HepG2 (cell line): ENCODE measurements at regions not wholly inside any gene's neighbourhood (a gene's known extent, or its start where the extent isn't known, plus 50 kb on each side); places are given as distances from the start of the nearest gene placed in this dataset.

Experiments used
- CERS6 ChIP-seq: sonication (generic); formaldehyde crosslinking; IDR thresholded peaks from 2 replicates; pipeline ENCODE4 v1.5.0; 2020; ENCODE audit warnings: missing genetic modification reagents
- HMGA1 ChIP-seq: sonication (generic); formaldehyde crosslinking; conservative IDR thresholded peaks from 2 replicates; pipeline ENCODE4 v1.4.0; 2020; ENCODE audit warnings: missing genetic modification reagents
- KDM5B ChIP-seq: sonication (generic); formaldehyde crosslinking; IDR thresholded peaks from 2 replicates; pipeline ENCODE4 v1.4.0; 2020; ENCODE audit warnings: missing genetic modification reagents, mild to moderate bottlenecking, borderline replicate concordance
- KLF9 ChIP-seq: IDR thresholded peaks from 2 replicates; pipeline ENCODE4 v1.6.1; 2016; ENCODE audit warnings: low read depth
- NCOA1 ChIP-seq: sonication (generic); formaldehyde crosslinking; IDR thresholded peaks from 2 replicates; pipeline ENCODE4 v1.9.0; 2021; ENCODE audit warnings: missing genetic modification reagents
- PRDM4 ChIP-seq: sonication (generic); formaldehyde crosslinking; IDR thresholded peaks from 2 replicates; pipeline ENCODE4 v1.9.0; 2021; ENCODE audit warnings: missing genetic modification reagents, borderline replicate concordance
- ZNF101 ChIP-seq: sonication (generic); formaldehyde crosslinking; IDR thresholded peaks from 2 replicates; pipeline ENCODE4 v1.4.0; 2020; ENCODE audit warnings: mild to moderate bottlenecking, low read depth, missing genetic modification reagents, borderline replicate concordance
- ZNF232 ChIP-seq: sonication (generic); formaldehyde crosslinking; IDR thresholded peaks from 2 replicates; pipeline ENCODE4 v1.4.0; 2020; ENCODE audit warnings: missing genetic modification reagents, borderline replicate concordance
- ZNF318 ChIP-seq: sonication (generic); formaldehyde crosslinking; IDR thresholded peaks from 2 replicates; pipeline ENCODE4 v1.4.0; 2020; ENCODE audit warnings: mild to moderate bottlenecking, missing genetic modification reagents
- ZNF326 ChIP-seq: sonication (generic); formaldehyde crosslinking; IDR thresholded peaks from 2 replicates; pipeline ENCODE4 v1.4.0; 2020; ENCODE audit warnings: missing genetic modification reagents, borderline replicate concordance
- ZNF350 ChIP-seq: sonication (generic); formaldehyde crosslinking; IDR thresholded peaks from 2 replicates; pipeline ENCODE4 v1.4.0; 2020; ENCODE audit warnings: mild to moderate bottlenecking, low read depth, missing genetic modification reagents, borderline replicate concordance
- ZNF569 ChIP-seq: sonication (generic); formaldehyde crosslinking; IDR thresholded peaks from 2 replicates; pipeline ENCODE4 v1.5.0; 2020; ENCODE audit warnings: mild to moderate bottlenecking, missing genetic modification reagents, moderate library complexity, borderline replicate concordance
- ZNF652 ChIP-seq: IDR thresholded peaks from 2 replicates; pipeline ENCODE4 v1.6.1; 2016; ENCODE audit warnings: low read depth, borderline replicate concordance
- TF ChIP-seq, protein P1 (sequence below): sonication (generic); formaldehyde crosslinking; IDR thresholded peaks from 2 replicates; pipeline ENCODE4 v1.8.1; 2022; ENCODE audit warnings: low read depth, mild to moderate bottlenecking, missing genetic modification reagents

GRCh38 chr12:20004952-20005351, 363.4 kb upstream of the PDE3A start (continued):
- TF ChIP-seq HMGA1 (no peak), ZNF318 (CRISPR knock-in tag) (no peak), ZNF101 (no peak), ZNF232 (CRISPR knock-in tag) (no peak), CERS6 (no peak), KDM5B (CRISPR knock-in tag) (no peak), ZNF326 (CRISPR knock-in tag) (no peak), PRDM4 (CRISPR knock-in tag) (no peak), ZNF652 (no peak), ZNF569 (CRISPR knock-in tag) (no peak), KLF9 (no peak), NCOA1 (CRISPR knock-in tag) (no peak), ZNF350 (CRISPR knock-in tag) (no peak)
- TF ChIP-seq, protein P1, sequence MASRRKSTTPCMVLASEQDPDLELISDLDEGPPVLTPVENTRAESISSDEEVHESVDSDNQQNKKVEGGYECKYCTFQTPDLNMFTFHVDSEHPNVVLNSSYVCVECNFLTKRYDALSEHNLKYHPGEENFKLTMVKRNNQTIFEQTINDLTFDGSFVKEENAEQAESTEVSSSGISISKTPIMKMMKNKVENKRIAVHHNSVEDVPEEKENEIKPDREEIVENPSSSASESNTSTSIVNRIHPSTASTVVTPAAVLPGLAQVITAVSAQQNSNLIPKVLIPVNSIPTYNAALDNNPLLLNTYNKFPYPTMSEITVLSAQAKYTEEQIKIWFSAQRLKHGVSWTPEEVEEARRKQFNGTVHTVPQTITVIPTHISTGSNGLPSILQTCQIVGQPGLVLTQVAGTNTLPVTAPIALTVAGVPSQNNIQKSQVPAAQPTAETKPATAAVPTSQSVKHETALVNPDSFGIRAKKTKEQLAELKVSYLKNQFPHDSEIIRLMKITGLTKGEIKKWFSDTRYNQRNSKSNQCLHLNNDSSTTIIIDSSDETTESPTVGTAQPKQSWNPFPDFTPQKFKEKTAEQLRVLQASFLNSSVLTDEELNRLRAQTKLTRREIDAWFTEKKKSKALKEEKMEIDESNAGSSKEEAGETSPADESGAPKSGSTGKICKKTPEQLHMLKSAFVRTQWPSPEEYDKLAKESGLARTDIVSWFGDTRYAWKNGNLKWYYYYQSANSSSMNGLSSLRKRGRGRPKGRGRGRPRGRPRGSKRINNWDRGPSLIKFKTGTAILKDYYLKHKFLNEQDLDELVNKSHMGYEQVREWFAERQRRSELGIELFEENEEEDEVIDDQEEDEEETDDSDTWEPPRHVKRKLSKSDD (CRISPR knock-in tag), result no peak
